Stimulated activated CD8-positive, alpha-beta memory T cell treated with anti-CD3 and anti-CD28 coated beads, Interleukin-7, amount 100 ng/mL, for 1 hour (primary cell): ENCODE measurements at regions not wholly inside any gene's neighbourhood (a gene's known extent, or its start where the extent isn't known, plus 50 kb on each side); places are given as distances from the start of the nearest gene placed in this dataset.
"Not testable (repeated sequence)": the region's sequence is repeated elsewhere in the genome, so short reads cannot be mapped to it uniquely, and the experiment has no call there.

Experiments used
- DNase-seq, 2 donors: peaks; one replicate each; pipeline ENCODE4 v3.0.0-alpha.2; 2020; ENCODE audit warnings: low read depth in 2 of 2

DNA sequence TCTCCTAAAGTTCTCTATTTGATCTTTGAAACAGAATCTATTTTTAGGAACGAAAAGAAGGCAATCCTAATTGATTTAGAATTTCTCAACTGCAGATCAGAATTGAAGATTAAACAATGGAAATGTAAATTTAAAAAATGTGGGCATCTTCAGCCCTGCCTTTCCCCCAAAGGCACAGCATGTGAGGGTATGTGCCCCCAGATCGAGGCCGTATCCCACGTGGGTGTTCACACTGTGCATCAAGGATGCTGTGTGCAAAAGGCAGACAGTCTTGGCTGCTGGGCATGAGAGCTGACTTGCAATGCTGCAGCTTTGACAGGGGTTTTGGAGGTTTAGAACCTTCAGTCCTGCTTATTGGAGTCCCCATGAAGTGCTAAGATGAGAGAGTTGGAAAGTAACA lies 346.3 kb downstream of the VRK1 start:
- DNase-seq = no peak

DNA sequence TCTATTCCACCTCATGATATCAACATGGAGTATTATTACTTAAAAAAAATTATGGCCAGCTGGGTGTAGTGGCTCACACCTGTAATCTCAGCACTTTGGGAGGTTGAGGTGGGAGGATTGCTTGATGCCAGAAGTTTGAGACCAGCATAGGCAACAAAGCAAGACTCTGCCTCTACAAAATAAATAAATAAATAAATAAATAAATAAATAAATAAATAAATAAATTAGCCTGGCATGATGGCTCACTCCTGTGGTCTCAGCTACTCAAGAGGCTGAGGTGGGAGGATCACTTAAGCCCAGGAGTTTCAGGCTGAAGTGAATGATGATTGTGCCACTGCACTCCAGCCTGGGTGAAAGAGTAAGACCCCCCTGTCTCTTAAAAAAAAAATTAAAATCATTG lies 350.8 kb downstream of the VRK1 start:
- not testable (repeated sequence) for DNase-seq

DNA sequence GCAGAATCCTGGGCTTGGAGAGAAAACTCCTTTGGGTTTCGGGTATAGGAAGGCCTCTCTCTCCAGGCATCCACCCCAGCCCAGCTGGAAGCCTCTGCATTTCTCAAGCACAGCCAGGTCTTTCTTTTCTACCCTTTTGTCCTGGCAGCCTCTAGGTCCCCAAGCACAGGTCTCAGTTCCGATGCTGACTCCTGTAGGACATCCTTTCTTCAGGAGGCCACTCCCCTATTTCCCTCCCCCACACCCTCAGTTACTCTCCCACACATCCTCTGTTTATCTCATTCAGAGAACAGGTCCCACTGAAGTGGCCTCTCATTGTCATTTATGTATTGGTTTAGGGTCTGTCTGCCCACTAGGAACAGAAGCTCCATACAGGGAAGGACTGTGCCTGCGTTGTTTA lies 352.6 kb downstream of the VRK1 start:
- DNase-seq = no peak

DNA sequence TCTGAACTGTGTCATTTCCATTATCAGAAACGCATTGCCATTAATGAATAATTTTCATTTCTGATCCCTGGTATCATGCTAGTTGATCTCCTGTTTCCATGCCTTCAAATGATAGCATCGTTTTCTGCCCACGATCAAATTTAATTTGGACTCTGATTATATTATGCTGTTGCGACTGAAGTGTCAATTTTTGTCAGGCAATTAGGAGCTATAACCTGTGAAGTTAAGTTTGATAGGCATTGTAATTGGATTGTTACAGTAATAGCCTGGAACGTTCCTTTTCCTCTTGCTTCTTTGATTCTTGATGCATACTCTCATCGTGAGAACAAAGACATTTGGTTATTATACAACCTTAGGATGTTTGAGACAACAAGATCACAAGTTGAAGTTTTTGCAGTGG lies 356.3 kb downstream of the VRK1 start:
- DNase-seq = no peak

DNA sequence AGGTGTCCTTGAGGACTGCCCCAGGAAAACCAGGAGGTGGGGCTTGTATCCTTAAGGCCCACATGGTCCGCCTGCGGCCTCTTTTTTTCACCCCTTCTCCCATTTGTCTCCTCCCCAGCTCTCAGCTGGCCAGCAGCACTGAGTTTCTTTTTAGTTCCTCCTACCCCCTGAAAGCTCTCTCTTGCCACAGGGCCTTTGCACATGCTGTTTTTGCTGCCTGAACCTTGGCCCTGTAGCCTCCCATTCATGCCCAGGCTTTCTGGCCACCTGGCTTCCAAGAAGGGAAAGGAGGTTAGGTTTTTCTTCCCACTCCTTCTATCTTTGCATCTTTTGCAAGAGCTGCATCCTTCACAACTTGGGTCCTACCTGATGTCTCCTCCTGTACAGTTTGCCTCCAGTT lies 358.1 kb downstream of the VRK1 start:
- DNase-seq = no peak

DNA sequence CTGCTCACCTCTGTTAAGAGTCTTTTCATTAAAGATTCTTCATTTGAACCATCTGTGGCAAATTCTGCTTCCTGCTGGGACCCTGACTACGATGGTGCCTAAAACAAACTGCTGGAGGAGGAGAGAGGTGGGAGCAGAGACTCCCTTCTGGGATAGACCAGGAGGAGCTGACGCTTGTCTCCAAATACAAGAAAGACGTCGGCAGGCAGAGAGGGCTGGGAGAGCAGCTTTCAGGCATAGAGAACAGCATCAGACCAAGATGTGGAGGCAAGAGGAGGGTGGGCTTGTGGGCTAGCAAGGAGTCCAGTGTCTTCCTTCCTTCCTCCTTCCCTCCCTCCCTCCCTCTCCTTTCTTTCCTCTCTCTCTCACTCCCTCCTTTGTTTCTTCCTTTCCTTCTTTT lies 358.6 kb downstream of the VRK1 start:
- no peak for DNase-seq

DNA sequence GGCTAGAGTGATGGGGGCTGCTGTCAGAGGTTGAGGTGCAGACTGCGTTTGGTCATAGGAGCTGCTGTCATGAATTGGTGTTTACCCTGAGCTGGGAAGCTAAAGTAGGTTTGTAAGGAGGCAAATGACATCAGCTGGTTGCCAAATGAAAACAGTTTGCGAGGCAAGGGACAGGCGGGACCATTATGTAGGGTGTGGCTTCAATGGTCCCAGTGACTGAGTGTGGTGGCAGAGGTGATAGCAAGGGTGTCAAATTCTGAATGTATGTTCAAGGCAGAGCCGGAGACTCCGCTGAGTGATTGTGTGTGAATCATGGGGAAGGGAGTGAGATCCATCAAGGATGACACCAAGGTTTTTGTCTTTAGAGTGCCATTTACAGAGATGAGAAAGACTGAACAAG lies 359.5 kb downstream of the VRK1 start:
- DNase-seq = no peak

DNA sequence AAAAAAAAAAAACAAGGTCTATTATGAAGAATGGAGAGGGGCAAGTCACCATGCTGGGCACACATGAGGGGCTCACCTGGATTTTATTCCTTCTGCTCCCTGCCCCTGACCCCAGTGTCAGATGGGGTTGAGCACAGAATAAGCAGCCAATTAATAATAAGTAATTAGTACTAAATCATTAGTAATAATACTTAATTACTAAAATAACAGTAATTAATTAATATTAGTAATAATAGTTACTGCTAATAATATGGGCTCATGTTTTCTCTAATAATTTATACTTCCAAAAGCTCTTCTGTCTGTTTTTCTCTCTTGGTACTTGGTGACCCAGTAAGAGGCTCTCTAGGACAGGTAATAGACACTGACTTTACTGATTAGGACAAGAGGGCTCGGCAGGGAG lies 360.9 kb downstream of the VRK1 start:
- DNase-seq = no peak

DNA sequence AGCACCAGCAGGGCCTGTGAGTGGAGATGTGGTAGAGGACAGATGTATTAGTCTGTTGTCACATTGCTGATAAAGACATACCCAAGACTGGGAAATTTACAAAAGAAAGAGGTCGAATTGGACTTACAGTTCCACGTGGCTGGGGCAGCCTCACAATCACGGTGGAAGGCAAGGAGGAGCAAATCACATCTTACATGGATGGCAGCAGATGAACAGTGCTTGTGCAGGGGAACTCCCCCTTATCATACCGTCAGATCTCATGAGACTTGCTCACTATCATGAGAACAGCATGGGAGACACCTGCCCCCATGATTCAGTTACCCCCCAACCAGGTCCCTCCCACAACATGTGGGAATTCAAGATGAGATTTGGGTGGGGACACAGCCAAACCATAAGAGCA lies 361.9 kb downstream of the VRK1 start:
- no peak for DNase-seq

DNA sequence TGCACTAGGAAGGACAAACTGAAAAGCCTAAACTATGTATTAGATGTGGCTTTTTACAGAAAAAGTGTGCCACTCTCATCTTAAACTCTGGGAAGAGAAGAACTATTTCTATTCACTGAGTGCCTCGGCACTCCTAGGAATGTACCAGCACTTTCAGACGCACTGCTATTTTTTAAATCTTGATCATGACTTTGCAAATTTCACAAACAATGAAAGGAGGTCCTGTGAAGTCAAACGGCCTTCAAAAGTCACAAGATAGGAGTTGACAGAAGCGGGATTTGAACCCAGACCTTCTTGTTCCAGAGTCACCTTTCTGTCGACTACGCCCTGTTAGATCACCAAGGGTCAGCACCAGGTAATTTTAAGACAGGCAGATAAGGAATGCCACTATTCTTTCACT lies 365.4 kb downstream of the VRK1 start:
- DNase-seq = no peak

DNA sequence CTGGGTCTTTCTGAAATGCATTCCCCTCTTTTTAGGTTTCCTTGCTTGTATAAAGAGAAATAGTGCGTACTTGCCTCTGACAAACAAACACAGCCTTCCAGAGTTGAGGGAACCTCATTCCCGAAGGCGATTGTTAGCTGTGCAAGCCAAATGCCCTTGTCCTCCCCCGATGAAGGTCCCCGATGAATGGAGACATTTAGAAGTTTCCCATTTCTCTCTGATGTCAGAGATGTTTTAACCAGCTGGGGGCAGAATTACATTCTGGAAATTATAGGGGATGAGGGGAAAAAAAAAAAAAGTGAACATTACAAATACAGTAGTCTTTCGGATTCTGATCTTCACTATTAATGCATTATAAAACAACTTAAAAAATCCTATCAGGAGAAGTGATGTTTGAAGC lies 366.8 kb downstream of the VRK1 start:
- DNase-seq = no peak

DNA sequence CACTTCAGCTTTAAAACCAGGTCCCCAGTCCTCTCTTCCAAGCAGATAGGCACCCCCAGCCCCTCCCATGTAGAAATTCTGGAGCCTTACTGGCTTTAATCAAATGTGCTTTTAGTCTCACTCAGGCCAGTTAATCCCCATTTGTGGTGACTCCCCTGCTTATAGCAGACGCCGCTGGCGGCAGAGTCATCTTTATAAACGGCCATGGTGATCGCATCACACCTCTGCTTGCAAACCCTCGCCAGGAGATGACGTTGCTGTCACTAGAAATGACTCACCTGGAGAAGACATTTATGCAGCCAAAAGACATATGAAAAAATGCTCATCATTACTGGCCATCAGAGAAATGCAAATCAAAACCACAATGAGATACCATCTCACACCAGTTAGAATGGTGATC lies 369.3 kb downstream of the VRK1 start:
- DNase-seq = no peak

DNA sequence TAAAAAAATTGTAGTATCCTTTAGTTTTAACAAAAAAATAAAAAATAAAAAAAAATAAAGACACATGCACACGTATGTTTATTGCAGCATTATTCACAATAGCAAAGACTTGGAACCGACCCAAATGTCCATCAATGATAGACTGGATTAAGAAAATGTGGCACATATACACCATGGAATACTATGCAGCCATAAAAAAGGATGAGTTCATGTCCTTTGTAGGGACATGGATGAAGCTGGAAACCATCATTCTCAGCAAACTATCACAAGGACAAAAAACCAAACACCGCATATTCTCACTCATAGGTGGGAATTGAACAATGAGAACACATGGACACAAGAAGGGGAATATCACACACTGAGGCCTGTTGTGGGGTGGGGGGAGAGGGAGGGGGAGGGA lies 370.4 kb downstream of the VRK1 start:
- not testable (repeated sequence) for DNase-seq

DNA sequence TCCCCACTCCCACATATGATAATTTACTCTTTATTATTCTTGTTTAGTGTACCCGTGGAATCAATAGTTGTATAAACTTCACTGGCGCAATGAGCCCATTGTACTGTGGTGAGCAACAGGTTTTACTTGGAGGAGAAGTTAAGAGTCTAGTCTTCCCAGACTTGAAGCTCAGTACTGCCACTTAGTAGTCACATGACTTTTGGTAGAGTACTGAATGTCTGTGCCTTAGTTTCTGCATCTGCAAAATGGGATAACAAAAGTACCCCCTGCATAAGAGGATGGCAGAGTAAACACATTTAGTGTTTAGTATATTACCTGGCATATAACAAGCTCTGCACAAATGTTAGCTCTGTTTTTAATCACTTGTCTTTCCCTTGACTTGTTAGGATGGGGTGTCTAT lies 375.5 kb downstream of the VRK1 start:
- no peak for DNase-seq

DNA sequence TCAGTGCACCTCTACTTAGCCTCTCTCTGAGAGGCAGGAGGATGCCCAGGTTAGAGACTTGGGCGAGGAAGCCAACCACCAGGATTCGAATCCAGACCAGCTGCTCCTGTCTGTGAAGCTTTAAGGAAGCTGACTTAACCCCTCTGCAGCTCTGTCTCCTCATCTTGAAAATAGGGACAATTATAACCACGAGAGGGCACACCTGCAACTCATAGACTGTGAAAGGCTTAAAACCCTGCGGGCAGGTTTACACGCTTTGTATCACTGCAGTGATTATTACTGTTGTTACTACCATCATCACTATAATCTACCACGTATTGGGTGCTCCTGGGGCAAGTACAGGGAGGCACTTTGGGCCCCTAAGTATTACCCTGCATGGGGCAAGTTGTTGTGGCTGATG lies 379.8 kb downstream of the VRK1 start:
- DNase-seq = no peak

DNA sequence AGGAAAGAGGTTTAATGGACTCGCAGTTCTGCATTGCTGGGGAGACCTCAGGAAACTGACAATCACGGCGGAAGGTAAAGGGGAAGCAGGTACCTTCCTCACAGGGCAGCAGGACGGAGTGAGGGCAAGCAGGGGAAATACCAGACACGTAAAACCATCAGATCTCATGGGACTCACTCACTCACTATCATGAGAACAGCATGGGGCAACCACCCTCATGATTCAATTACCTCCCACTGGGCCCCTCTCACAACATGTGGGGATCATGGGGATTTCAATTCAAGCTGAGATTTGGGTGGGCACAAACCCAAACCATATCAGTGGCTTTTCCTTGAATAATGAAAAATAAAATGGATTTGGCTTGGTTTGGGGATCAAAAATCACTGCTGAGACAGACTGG lies 380.5 kb downstream of the VRK1 start:
- DNase-seq = no peak

DNA sequence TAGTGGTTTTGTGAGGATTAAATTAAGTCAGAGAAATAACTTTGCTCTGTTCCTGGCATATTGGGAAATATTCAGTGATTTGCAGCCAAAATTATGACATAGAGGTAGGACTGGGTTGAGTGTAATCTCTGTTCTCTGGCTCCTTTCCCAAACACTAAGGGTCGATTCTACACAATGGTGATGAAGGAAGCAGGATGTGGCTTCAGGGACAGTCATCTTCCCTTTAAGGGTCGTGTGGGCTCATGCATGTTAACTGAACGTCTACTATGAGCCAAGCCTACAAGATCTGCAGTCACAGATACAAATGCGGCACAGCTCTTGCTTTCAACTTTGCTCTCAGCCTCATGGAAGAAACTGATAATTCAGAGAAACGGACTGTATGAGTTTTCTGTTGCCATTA lies 381.6 kb downstream of the VRK1 start:
- no peak for DNase-seq

DNA sequence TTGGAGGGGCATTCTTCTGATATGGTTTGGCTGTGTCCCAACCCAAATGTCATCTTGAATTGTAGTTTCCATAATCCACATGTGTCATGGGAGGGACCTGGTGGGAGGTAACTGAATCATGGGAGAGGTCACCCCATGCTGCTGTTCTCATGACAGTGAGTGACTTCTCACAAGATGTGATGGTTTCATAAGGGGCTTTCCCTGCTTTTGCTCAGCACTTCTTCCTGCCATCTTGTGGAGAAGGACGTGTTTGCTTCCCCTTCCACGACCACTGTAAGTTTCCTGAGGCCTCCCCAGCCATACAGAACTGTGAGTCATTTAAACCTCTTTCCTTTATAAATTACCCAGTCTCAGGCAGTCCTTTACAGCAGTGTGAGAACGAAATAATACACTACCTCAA lies 382.4 kb downstream of the VRK1 start:
- no peak for DNase-seq

DNA sequence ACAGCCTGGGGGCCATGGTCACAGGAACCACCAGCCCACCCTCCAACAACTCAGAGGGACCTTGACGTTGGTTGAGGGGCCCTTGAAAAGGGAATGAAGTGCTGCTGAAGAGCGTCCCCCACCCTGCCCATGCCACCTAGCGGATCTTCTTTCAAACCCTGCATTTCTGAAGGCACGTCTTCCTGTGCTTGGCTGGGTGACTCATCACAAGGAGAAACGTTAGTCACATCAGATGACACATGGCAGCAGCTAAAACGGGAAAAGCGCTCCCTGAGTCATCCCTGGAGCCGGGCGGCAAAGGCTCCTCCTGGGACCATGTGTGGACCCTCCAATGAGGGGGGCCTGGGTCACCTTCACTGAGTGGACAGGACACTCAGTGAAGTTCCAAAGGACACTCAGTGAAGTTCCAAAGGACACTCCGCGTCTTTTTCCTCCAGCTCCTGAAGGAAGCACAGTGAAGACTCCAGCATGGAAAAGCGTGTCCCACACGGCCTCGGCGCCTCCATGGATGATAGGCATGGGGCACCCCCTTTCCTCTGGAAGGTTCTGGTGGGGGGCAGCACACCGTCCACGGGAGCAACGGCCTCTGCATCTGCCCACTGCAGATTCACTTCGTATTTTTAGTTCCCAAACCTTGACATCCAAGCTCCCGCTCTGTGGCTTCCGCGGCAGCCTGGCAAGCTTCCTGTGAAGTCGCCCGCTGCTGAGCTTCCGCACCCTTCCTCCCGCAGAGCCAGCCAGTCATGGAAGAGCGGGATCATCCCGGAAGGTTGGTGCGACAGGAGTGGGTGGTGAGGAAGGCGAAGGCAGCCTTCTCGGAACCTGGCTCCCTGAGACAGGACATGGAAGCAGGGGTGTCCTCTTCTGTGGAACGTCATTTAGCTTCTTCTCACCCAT lies 383.4 kb downstream of the VRK1 start:
- DNase-seq = no peak

DNA sequence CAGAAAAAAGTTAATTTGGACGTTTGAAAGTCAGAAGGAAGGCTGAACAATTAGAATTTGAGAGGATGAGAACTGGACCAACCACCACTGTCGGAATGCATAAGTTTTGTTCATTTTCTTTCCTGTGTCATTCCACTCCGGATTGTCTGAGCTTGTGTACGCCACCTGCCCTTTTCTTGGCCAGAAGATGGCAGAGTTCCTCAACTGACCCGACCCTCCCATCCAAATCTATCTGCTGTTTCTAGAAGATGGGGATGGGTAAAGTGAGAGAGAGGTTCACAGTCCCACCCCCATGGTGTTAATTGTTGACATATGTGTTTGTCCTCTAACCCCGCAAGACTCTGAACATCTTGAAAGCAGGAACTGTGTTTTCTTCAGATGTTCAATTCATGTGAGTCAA lies 388.0 kb downstream of the VRK1 start:
- DNase-seq = no peak

DNA sequence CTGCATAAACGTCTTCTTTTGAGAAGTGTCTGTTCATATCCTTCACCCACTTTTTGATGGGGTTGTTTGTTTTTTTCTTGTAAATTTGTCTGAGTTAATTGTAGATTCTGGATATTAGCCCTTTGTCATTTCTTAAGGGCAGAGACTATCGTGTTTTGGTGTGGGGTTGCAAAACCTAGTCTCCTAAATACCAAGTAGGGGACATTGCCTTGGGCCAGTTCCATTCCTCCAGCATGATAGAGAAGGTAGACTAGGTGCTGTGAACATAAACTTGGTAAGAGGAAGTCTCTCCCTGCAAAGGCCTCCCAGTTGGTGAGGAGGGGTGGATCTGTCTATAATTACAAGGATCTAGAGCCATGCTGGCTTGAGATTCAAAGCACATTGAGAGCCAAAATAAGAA lies 390.7 kb downstream of the VRK1 start:
- DNase-seq = no peak

DNA sequence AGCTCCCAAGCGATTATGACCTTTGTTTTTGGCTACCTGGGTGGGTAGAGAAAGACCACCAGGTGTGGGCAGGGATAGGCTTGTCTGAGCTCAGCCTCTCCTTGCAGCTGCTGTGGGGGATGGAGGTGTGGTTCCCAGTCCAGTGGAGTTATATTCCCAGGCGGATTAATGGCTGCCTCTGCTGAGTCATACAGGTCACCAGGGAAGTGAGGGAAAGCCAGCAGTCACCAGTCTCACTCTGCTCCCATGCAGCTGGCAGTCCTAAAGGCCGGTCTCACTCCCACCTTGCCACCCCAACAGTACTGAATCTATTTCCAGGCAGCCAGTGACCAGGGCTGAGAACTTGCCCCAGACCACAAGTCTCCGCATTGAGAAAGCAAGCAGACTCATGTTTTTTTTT lies 399.2 kb downstream of the VRK1 start:
- no peak for DNase-seq

DNA sequence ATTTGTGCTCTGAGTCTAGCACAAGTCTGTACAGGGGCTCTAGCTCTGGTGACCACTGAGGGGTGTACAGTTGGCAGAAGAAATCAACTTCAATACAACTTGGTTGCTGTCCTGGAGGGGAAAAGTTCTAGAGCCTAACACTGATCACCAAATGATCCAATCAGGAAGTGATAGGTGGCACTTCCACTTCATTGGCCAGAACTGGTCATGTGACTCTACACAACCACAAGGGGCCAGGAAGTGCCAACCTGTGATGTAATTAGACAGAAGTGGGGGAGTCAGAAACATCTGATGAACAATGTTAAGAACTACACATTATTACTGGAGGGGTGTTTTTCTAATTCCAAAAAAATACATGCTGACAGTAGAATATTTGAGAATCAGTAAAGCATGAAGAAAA lies 401.6 kb downstream of the VRK1 start:
- DNase-seq = no peak

DNA sequence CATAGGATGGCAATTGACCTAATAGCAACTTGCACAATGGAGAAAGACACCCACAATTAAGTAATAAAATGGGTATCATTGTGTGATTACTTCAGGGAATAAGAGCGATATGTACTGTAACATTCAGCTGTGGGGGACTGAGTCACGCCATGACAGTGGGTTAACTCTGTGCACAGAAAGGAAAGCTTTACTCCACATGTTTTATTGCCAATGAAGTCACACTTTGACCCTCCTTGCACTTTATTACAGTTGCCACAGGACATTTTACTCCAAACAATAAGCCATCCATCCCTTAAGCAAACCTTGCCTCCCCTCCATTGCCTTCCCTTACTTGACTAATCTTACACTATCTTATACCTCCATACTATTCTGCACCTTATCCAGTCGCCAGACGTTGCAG lies 403.1 kb downstream of the VRK1 start:
- no peak for DNase-seq
